ENCODE measurements at regions not wholly inside any gene's neighbourhood (a gene's known extent, or its start where the extent isn't known, plus 50 kb on each side); places are given as distances from the start of the nearest gene placed in this dataset.

- no peak for FAIRE-seq
- Histone ChIP-seq H3K4me3 (ENCODE audit: low read length in 3 of 3) (no peak overlapping the region), H3K9ac (ENCODE audit: low read length in 3 of 3) (no peak overlapping the region), H3K27me3 (ENCODE audit: control insufficient read depth, insufficient read depth, low read length) (no peaks in the 10 kb centered on the region), H3K9me3 (ENCODE audit: control insufficient read depth in 2 of 3, insufficient read depth in 1 of 3, low read length in 3 of 3) (no peaks in the 10 kb centered on the region), H3K36me3 (ENCODE audit: control insufficient read depth in 2 of 3, insufficient read depth in 3 of 3, low read length in 3 of 3) (no peaks in the 10 kb centered on the region), H3K4me1 (ENCODE audit: control insufficient read depth in 2 of 3, insufficient read depth in 2 of 3, low read depth in 1 of 3, low read length in 3 of 3) (no peaks in the 10 kb centered on the region), H3K27ac (ENCODE audit: low read depth in 2 of 2, low read length in 2 of 2) (no peak overlapping the region)
- intact Hi-C loops (cut with DNase I): no loop called here
- no peak for DNase-seq
- TF ChIP-seq CTCF (IDR thresholded peaks at IDR 0.05; ENCODE audit: borderline replicate concordance, extremely low read depth, insufficient read depth): no peak
These were observed 67.6 kb downstream of the COX18 start for GRCh38 chr4:73001885-73002284.

GRCh38 chr4:72997409-72997808 lies 72.1 kb downstream of the COX18 start:
- FAIRE-seq: no peak
- intact Hi-C loops (cut with DNase I): no loop called here

GRCh38 chr4:72994670-72995069 lies 74.8 kb downstream of the COX18 start:
- intact Hi-C loops (cut with DNase I): no loop called here
- H3K4me3 ChIP-seq (ENCODE audit: low read length in 3 of 3): no peak overlapping the region
- no peak for TF ChIP-seq CTCF (IDR thresholded peaks at IDR 0.05; ENCODE audit: borderline replicate concordance, extremely low read depth, insufficient read depth)
- no peaks in the 10 kb centered on the region for H3K27me3 ChIP-seq (ENCODE audit: control insufficient read depth, insufficient read depth, low read length)
- H3K36me3 ChIP-seq (ENCODE audit: control insufficient read depth in 2 of 3, insufficient read depth in 3 of 3, low read length in 3 of 3): no peaks in the 10 kb centered on the region
- no peaks in the 10 kb centered on the region for H3K9me3 ChIP-seq (ENCODE audit: control insufficient read depth in 2 of 3, insufficient read depth in 1 of 3, low read length in 3 of 3)
- DNase-seq (no peak), FAIRE-seq (no peak)
- H3K27ac ChIP-seq (ENCODE audit: low read depth in 2 of 2, low read length in 2 of 2): no peak overlapping the region
- H3K4me1 ChIP-seq (ENCODE audit: control insufficient read depth in 2 of 3, insufficient read depth in 2 of 3, low read depth in 1 of 3, low read length in 3 of 3): no peaks in the 10 kb centered on the region
- no peak overlapping the region for H3K9ac ChIP-seq (ENCODE audit: low read length in 3 of 3)

More at GRCh38 chr4:72997409-72997808, 72.1 kb downstream of the COX18 start:
- H3K4me3 ChIP-seq (ENCODE audit: low read length in 3 of 3): no peak overlapping the region
- DNase-seq: no peak
- no peaks in the 10 kb centered on the region for H3K4me1 ChIP-seq (ENCODE audit: control insufficient read depth in 2 of 3, insufficient read depth in 2 of 3, low read depth in 1 of 3, low read length in 3 of 3)
- no peaks in the 10 kb centered on the region for H3K27me3 ChIP-seq (ENCODE audit: control insufficient read depth, insufficient read depth, low read length)
- TF ChIP-seq CTCF (IDR thresholded peaks at IDR 0.05; ENCODE audit: borderline replicate concordance, extremely low read depth, insufficient read depth): no peak
- H3K36me3 ChIP-seq (ENCODE audit: control insufficient read depth in 2 of 3, insufficient read depth in 3 of 3, low read length in 3 of 3): no peaks in the 10 kb centered on the region
- no peak overlapping the region for H3K27ac ChIP-seq (ENCODE audit: low read depth in 2 of 2, low read length in 2 of 2)
- H3K9me3 ChIP-seq (ENCODE audit: control insufficient read depth in 2 of 3, insufficient read depth in 1 of 3, low read length in 3 of 3): no peaks in the 10 kb centered on the region
- H3K9ac ChIP-seq (ENCODE audit: low read length in 3 of 3): no peak overlapping the region

- FAIRE-seq (no peak), DNase-seq (no peak)
- no peaks in the 10 kb centered on the region for H3K9me3 ChIP-seq (ENCODE audit: control insufficient read depth in 2 of 3, insufficient read depth in 1 of 3, low read length in 3 of 3)
- H3K36me3 ChIP-seq (ENCODE audit: control insufficient read depth in 2 of 3, insufficient read depth in 3 of 3, low read length in 3 of 3): no peaks in the 10 kb centered on the region
- no peaks in the 10 kb centered on the region for H3K4me1 ChIP-seq (ENCODE audit: control insufficient read depth in 2 of 3, insufficient read depth in 2 of 3, low read depth in 1 of 3, low read length in 3 of 3)
- H3K27me3 ChIP-seq (ENCODE audit: control insufficient read depth, insufficient read depth, low read length): no peaks in the 10 kb centered on the region
- no peak overlapping the region for H3K9ac ChIP-seq (ENCODE audit: low read length in 3 of 3)
- intact Hi-C loops (cut with DNase I): no loop called here
- no peak overlapping the region for H3K4me3 ChIP-seq (ENCODE audit: low read length in 3 of 3)
- TF ChIP-seq CTCF (IDR thresholded peaks at IDR 0.05; ENCODE audit: borderline replicate concordance, extremely low read depth, insufficient read depth): no peak
- H3K27ac ChIP-seq (ENCODE audit: low read depth in 2 of 2, low read length in 2 of 2): no peak overlapping the region
These were observed 75.6 kb downstream of the COX18 start for GRCh38 chr4:72993876-72994275.
